Activated naive CD4-positive, alpha-beta T cell treated with anti-CD3 and anti-CD28 coated beads, Interleukin-2, amount 50 U/mL, for 72 hours (primary cell): ENCODE measurements at regions not wholly inside any gene's neighbourhood (a gene's known extent, or its start where the extent isn't known, plus 50 kb on each side); places are given as distances from the start of the nearest gene placed in this dataset.
"Not testable (repeated sequence)": the region's sequence is repeated elsewhere in the genome, so short reads cannot be mapped to it uniquely, and the experiment has no call there.

Experiments
- ATAC-seq, 2 donors: fragments of 150-1000 bp; cut with Tn5 transposase; 2 replicates each; pipeline ENCODE4 v1.10.0; 2021; ENCODE audit warnings: mild to moderate bottlenecking in 2 of 2, moderate library complexity in 2 of 2
- DNase-seq, 2 donors: peaks; one replicate each; pipeline ENCODE4 v3.0.0; 2021 to 2022; ENCODE audit warnings: low spot score in 2 of 2
- H3K27ac Mint-ChIP-seq, 2 donors: one replicate each; pipeline ENCODE4 v1.8.0; 2022; ENCODE audit warnings: mild to moderate bottlenecking in 2 of 2, mixed read lengths in 2 of 2
- H3K36me3 Mint-ChIP-seq, 2 donors: one replicate each; pipeline ENCODE4 v1.8.0; 2022; ENCODE audit warnings: mixed read lengths in 2 of 2
- H3K9me3 Mint-ChIP-seq, 2 donors: one replicate each; pipeline ENCODE4 v1.8.0; 2022; ENCODE audit warnings: mixed read lengths in 2 of 2

DNA sequence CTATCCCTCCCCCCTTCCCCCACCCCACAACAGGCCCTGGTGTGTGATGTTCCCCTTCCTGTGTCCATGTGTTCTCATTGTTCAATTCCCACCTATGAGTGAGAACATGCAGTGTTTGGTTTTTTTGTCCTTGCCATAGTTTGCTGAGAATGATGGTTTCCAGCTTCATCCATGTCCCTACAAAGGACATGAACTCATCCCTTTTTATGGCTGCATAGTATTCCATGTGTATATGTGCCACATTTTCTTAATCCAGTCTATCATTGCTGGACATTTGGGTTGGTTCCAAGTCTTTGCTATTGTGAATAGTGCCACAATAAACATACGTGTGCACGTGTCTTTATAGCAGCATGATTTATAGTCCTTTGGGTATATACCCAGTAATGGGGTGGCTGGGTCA is 52.3 kb upstream of the MAN1A2 start:
- not testable (repeated sequence) for H3K36me3 Mint-ChIP-seq

GRCh38 chr1:117313555-117313954 is 53.7 kb upstream of the MAN1A2 start:
- ATAC-seq (no peak), DNase-seq (no peak)
- peaks cover 0 to 5% of the 10 kb centered on the region in 2 donors for H3K9me3 Mint-ChIP-seq
- no peak overlapping the region for H3K27ac Mint-ChIP-seq
- peaks cover 0 to 4% of the 10 kb centered on the region in 2 donors for H3K36me3 Mint-ChIP-seq

More for the DNA sequence above, 52.3 kb upstream of the MAN1A2 start:
- DNase-seq, H3K27ac Mint-ChIP-seq, H3K9me3 Mint-ChIP-seq, ATAC-seq: not testable (repeated sequence)

DNA sequence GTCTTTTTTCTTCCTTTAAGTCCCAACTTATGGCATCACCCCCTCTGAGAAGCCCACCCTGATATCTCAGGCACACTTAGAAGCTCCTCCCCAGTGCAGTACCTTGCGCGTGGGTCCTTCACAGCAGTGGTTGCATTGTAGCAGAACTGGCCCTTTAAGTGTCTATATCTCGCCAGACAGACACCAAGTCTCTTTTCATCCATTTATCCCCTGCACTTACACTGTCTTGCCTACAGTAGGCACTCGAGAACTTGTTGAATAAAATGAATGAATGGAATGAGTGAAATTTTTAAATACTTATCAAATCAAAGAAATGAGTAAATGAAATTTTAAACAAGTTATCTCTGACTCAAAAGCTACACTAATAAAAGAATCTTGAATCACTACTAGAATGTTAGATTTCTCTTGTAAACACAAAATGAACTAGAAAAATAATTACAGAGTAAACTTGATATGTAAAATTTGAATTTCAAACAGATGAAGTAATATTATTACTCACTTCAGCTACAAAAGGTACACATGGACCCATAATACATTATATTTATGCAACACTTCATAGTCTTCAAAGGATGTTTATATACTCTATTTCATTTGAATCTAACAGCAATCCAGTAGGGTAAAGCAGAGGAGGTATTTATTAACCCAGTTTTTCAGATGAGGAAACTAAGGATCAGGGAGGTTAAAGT is 54.7 kb upstream of the MAN1A2 start:
- DNase-seq (no peak), ATAC-seq (no peak)
- H3K27ac Mint-ChIP-seq: no peak overlapping the region
- peaks cover 0 to under 1% of the 10 kb centered on the region in 2 donors for H3K9me3 Mint-ChIP-seq
- H3K36me3 Mint-ChIP-seq: no peaks in the 10 kb centered on the region

GRCh38 chr1:117308311-117308916 is 58.8 kb upstream of the MAN1A2 start:
- Mint-ChIP-seq H3K27ac (no peak overlapping the region), H3K9me3 (no peaks in the 10 kb centered on the region), H3K36me3 (no peaks in the 10 kb centered on the region)
- peak; percentile 14 to 62 for ATAC-seq
- no peak for DNase-seq

GRCh38 chr1:117301901-117302300 is 65.3 kb upstream of the MAN1A2 start:
- no peak overlapping the region for H3K27ac Mint-ChIP-seq
- no peak for DNase-seq
- H3K9me3 Mint-ChIP-seq: no peaks in the 10 kb centered on the region
- ATAC-seq: no peak
- no peaks in the 10 kb centered on the region for H3K36me3 Mint-ChIP-seq

DNA sequence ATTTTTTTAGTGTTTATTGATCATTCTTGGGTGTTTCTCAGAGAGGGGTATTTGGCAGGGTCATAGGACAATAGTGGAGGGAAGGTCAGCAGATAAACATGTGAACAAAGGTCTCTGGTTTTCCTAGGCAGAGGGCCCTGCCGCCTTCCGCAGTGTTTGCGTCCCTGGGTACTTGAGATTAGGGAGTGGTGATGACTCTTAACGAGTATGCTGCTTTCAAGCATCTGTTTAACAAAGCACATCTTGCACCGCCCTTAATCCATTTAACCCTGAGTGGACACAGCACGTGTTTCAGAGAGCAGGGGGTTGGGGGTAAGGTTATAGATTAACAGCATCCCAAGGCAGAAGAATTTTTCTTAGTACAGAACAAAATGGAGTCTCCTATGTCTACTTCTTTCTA is 67.1 kb upstream of the MAN1A2 start:
- not testable (repeated sequence) for H3K27ac Mint-ChIP-seq, DNase-seq, H3K36me3 Mint-ChIP-seq, H3K9me3 Mint-ChIP-seq, ATAC-seq

DNA sequence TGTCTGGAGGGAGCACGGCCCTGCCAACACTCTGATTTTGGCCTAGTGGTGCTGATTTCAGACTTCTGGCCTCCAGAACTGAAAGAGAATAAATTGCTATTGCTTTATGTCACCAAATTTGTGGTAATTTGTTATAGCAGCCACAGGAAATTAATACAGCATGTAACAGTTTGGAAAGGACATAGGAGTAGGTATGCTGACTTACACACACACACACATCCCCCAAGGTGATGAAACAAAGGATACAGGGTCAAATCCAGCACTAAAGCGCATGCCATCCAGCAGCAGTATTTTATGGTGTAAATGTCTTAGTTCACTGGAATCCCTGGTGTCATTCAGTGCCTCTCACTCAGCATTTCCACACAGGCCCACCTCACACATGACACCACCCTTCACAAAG is 72.2 kb upstream of the MAN1A2 start:
- no peaks in the 10 kb centered on the region for H3K36me3 Mint-ChIP-seq
- ATAC-seq: no peak
- no peak for DNase-seq

GRCh38 chr1:117290890-117291289 is 76.4 kb upstream of the MAN1A2 start:
- Mint-ChIP-seq H3K36me3 (no peaks in the 10 kb centered on the region), H3K9me3 (no peaks in the 10 kb centered on the region), H3K27ac (no peak overlapping the region)
- ATAC-seq (no peak), DNase-seq (no peak)

More for the DNA sequence above, 72.2 kb upstream of the MAN1A2 start:
- Mint-ChIP-seq H3K9me3 (no peaks in the 10 kb centered on the region), H3K27ac (no peak overlapping the region)

- ATAC-seq (no peak), DNase-seq (no peak)
- Mint-ChIP-seq H3K9me3 (no peaks in the 10 kb centered on the region), H3K27ac (no peak overlapping the region), H3K36me3 (no peaks in the 10 kb centered on the region)
Measured at GRCh38 chr1:117289316-117289870, 77.9 kb upstream of the MAN1A2 start.

DNA sequence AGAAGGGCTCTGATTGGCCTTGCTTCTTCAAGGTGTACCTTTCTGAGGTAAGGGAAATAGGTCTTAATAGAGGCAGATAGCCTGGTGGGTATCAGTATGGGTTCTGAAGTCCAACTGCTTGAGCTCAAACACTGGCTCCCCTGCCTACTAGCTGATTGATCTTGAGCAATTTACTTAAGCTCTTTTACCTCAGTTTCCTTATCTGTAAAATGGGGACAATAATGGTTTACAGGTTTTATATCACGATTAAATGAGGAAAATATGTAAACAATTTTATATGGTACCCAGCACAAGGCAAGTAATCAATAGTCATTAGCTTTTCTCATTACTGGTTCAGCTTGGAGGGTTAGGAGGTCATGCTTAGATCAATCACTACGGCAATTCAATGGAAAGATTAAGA is 75.8 kb upstream of the VTCN1 start:
- H3K27ac Mint-ChIP-seq: no peak overlapping the region
- no peak for DNase-seq
- H3K9me3 Mint-ChIP-seq: no peaks in the 10 kb centered on the region
- ATAC-seq: no peak
- no peaks in the 10 kb centered on the region for H3K36me3 Mint-ChIP-seq

DNA sequence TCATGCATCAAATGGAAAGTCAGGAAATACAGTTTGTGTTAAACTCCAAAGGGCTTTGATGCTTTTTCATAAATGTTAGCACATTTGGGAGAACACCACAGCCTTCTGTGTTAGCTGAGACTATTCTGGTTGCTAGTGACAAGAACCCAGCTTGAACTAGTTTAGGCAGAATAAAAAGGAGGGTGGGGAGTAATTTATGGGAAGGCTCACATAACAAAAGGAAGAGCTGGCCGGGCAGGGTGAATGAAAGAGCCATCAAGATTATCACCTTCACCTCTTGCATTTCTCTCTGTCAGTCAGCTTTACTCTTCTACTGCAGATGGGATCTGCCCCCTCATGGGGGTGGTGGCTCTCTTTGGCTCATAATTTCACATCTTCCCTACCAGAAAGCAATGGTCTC is 75.4 kb upstream of the VTCN1 start:
- DNase-seq: no peak
- Mint-ChIP-seq H3K27ac (no peak overlapping the region), H3K36me3 (no peaks in the 10 kb centered on the region), H3K9me3 (no peaks in the 10 kb centered on the region)
- ATAC-seq: no peak

GRCh38 chr1:117284399-117285215 is 73.9 kb upstream of the VTCN1 start:
- no peak for ATAC-seq
- Mint-ChIP-seq H3K9me3 (no peaks in the 10 kb centered on the region), H3K36me3 (no peaks in the 10 kb centered on the region), H3K27ac (no peak overlapping the region)
- no peak for DNase-seq

DNA sequence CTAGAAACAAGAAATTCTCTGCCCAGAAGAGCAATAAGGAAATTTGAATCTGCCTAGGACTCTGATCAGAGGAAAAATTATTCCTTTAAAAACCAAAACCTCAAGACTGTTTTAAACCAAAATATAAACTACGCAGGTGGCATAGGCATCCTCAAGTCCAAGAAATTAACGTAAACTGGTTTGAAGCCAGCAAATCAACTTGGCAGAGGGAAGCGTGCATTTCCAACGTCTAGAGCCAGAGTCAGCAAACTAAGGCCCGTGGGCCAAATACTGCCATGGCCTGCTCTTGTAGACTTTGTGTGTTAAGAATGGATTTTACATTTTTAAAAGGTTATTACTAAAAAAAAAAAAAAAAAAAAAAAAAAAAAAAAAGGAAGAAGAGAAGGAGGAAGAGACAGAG is 67.8 kb upstream of the VTCN1 start:
- no peak for DNase-seq
- Mint-ChIP-seq H3K27ac (no peak overlapping the region), H3K36me3 (no peaks in the 10 kb centered on the region), H3K9me3 (peaks cover 0 to under 1% of the 10 kb centered on the region in 2 donors)
- no peak for ATAC-seq

DNA sequence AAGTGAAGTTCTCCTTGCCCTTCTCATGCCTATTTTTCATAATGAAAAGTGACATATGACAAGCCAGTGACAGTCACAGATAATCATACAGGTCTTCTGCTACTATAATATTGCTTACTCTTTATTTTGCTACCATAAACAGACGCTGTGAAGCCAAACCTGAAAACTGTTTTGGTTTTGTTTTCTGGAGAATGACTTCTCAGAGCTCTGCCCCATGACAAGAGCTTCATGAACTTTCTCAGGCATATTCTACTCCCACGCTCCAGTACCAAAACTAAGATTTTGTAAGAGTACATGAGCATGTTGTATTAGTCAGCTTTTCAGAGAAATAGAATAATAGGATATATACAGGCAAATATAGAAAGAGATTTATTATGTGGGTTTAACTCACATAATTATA is 64.3 kb upstream of the VTCN1 start:
- DNase-seq (no peak), ATAC-seq (no peak)
- no peaks in the 10 kb centered on the region for H3K36me3 Mint-ChIP-seq
- H3K9me3 Mint-ChIP-seq: peaks cover 0 to 4% of the 10 kb centered on the region in 2 donors
- peak overlapping the region in 1 of 2 donors; percentile 72 for H3K27ac Mint-ChIP-seq

DNA sequence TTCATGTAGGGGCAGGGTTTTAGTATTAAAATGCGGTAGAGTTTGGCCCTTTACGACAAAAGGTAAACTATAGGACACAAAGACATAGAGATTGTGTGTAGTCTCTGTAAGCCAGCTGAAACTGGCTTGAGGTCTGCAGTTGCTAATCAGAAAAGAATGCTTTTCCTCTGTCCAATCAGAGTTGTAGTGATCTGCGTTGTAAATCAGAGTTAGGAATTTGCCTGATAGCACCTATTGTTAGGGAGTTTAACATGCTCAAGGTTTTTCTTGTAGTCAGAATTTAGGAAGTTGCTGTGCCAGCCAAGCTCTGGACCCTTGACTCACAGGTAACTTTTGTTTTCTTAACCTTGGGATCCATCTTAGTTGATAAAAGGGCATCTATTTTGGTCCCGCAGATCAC is 61.2 kb upstream of the VTCN1 start:
- ATAC-seq (no peak), DNase-seq (no peak)
- Mint-ChIP-seq H3K36me3 (no peaks in the 10 kb centered on the region), H3K27ac (no peak overlapping the region), H3K9me3 (peaks cover 0 to 4% of the 10 kb centered on the region in 2 donors)

- Mint-ChIP-seq H3K9me3 (peaks cover 0 to 4% of the 10 kb centered on the region in 2 donors), H3K27ac (no peak overlapping the region), H3K36me3 (no peaks in the 10 kb centered on the region)
- ATAC-seq: no peak
- no peak for DNase-seq
Measured at GRCh38 chr1:117271129-117271528, 60.4 kb upstream of the VTCN1 start.

DNA sequence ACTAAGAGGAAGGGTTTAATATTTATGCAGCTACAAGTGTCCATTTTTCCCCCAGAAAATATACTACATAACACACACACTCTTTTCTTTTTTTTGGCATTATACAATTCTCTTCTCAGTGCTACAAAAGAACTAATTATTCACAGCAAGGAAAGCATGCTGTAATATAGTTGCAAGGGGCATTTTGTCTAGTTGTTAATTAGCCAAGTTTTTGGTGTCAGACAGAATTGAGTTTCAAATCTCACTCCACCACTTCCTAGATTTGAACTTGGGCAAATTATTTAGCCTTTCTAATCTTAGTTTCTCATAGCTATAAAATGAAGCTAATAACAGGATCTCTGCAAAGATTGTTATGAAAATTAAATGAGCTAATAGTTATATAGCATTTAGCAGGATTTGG is 60.0 kb upstream of the VTCN1 start:
- no peak for DNase-seq
- no peak overlapping the region for H3K27ac Mint-ChIP-seq
- no peak for ATAC-seq
- H3K9me3 Mint-ChIP-seq: peaks cover 0 to 4% of the 10 kb centered on the region in 2 donors
- H3K36me3 Mint-ChIP-seq: no peaks in the 10 kb centered on the region
